Mesenchymal stem cell (in vitro differentiated cells and primary cell): ENCODE measurements at regions not wholly inside any gene's neighbourhood (a gene's known extent, or its start where the extent isn't known, plus 50 kb on each side); places are given as distances from the start of the nearest gene placed in this dataset.

ENCODE experiments used
- DNase-seq: peaks from one replicate; pipeline ENCODE4 v3.0.0-alpha.2; 2013
- H2AFZ ChIP-seq: one replicate; pipeline ENCODE4 v1.6.1; 2013; ENCODE audit warnings: low read depth, mild to moderate bottlenecking, control low read depth, inconsistent platforms, low read length, moderate library complexity
- H2AK5ac ChIP-seq: 2 replicates; pipeline ENCODE4 v1.6.1; 2013; ENCODE audit warnings: low read length, moderate library complexity, mild to moderate bottlenecking, inconsistent platforms; ENCODE audit not compliant: severe bottlenecking
- H2BK120ac ChIP-seq: one replicate; pipeline ENCODE4 v1.6.1; 2013; ENCODE audit warnings: low read depth, mild to moderate bottlenecking, inconsistent platforms, low read length, moderate library complexity
- H2BK12ac ChIP-seq, 2 experiments: one replicate each; pipeline ENCODE4 v1.6.1; 2013; ENCODE audit warnings: inconsistent platforms in 2 of 2, low read length in 2 of 2, mild to moderate bottlenecking in 2 of 2, moderate library complexity in 2 of 2, control low read depth in 1 of 2
- H2BK15ac ChIP-seq: one replicate; pipeline ENCODE4 v1.6.1; 2013; ENCODE audit warnings: mild to moderate bottlenecking, low read depth, inconsistent platforms; ENCODE audit not compliant: poor library complexity, severe bottlenecking
- H2BK5ac ChIP-seq: 2 replicates; pipeline ENCODE4 v1.6.1; 2013; ENCODE audit warnings: low read depth, mild to moderate bottlenecking, low read length, control low read depth, inconsistent platforms; ENCODE audit not compliant: poor library complexity, severe bottlenecking
- H3K14ac ChIP-seq, 2 experiments: one replicate each; pipeline ENCODE4 v1.6.1; 2013; ENCODE audit warnings: inconsistent platforms in 2 of 2, low read length in 2 of 2, control low read depth in 1 of 2, mild to moderate bottlenecking in 1 of 2, moderate library complexity in 1 of 2
- H3K18ac ChIP-seq, 2 experiments: one replicate each; pipeline ENCODE4 v1.6.1; 2013; ENCODE audit warnings: inconsistent platforms in 2 of 2, low read length in 2 of 2, control low read depth in 1 of 2, low read depth in 1 of 2, mild to moderate bottlenecking in 1 of 2
- H3K23ac ChIP-seq, 2 experiments: one replicate each; pipeline ENCODE4 v1.6.1; 2013; ENCODE audit warnings: inconsistent platforms in 2 of 2, low read length in 2 of 2, mild to moderate bottlenecking in 2 of 2, moderate library complexity in 2 of 2, control low read depth in 1 of 2
- H3K27ac ChIP-seq: 2 replicates; pipeline ENCODE4 v1.5.1; 2013; ENCODE audit warnings: mild to moderate bottlenecking, moderate library complexity, low read length, control low read depth, inconsistent platforms; ENCODE audit not compliant: poor library complexity, severe bottlenecking
- H3K27me3 ChIP-seq, 2 experiments: 2 replicates each; pipeline versions ENCODE4 v1.6.1 to v1.7.0; 2013; ENCODE audit warnings: low read length in 2 of 2, mild to moderate bottlenecking in 2 of 2, moderate library complexity in 2 of 2, control low read depth in 1 of 2, inconsistent platforms in 1 of 2; ENCODE audit not compliant: control insufficient read depth in 1 of 2, insufficient read depth in 1 of 2
- H3K36me3 ChIP-seq, 2 experiments: 2 replicates each; pipeline versions ENCODE4 v1.6.1 to v1.7.0; 2013; ENCODE audit warnings: low read length in 2 of 2, control low read depth in 1 of 2, inconsistent platforms in 1 of 2, low read depth in 1 of 2, mild to moderate bottlenecking in 1 of 2; ENCODE audit not compliant: insufficient read depth in 2 of 2, control insufficient read depth in 1 of 2
- H3K4ac ChIP-seq, 2 experiments: one replicate each; pipeline ENCODE4 v1.6.1; 2013; ENCODE audit warnings: inconsistent platforms in 2 of 2, low read length in 2 of 2, mild to moderate bottlenecking in 2 of 2, moderate library complexity in 2 of 2, control low read depth in 1 of 2, low read depth in 1 of 2
- H3K4me1 ChIP-seq: 2 replicates; pipeline ENCODE4 v1.6.1; 2013; ENCODE audit warnings: low read depth, low read length, control low read depth; ENCODE audit not compliant: control insufficient read depth, insufficient read depth
- H3K4me2 ChIP-seq: 2 replicates; pipeline ENCODE4 v1.6.1; 2013; ENCODE audit warnings: low read length, mild to moderate bottlenecking, inconsistent platforms; ENCODE audit not compliant: poor library complexity, severe bottlenecking
- H3K4me3 ChIP-seq, 2 experiments: 2 replicates each; pipeline versions ENCODE4 v1.5.1 to v1.7.0; 2013; ENCODE audit warnings: low read length in 2 of 2, mild to moderate bottlenecking in 2 of 2, control low read depth in 1 of 2, low read depth in 1 of 2; ENCODE audit not compliant: insufficient read depth in 1 of 2
- H3K79me1 ChIP-seq: replicated peaks from 2 replicates; pipeline ENCODE4 v1.6.1; 2013; ENCODE audit warnings: mild to moderate bottlenecking, control low read depth, low read length, inconsistent platforms; ENCODE audit not compliant: poor library complexity, severe bottlenecking
- H3K9ac ChIP-seq: 2 replicates; pipeline ENCODE4 v1.7.0; 2013; ENCODE audit warnings: mild to moderate bottlenecking, low read length, moderate library complexity
- H3K9me3 ChIP-seq: 2 replicates; pipeline ENCODE4 v1.7.0; 2013; ENCODE audit warnings: mild to moderate bottlenecking, low read length; ENCODE audit not compliant: control insufficient read depth
- H4K8ac ChIP-seq: one replicate; pipeline ENCODE4 v1.6.1; 2013; ENCODE audit warnings: inconsistent platforms, mild to moderate bottlenecking, low read length, moderate library complexity
- H4K91ac ChIP-seq: one replicate; pipeline ENCODE4 v1.6.1; 2013; ENCODE audit warnings: mild to moderate bottlenecking, low read length, inconsistent platforms
- WGBS: methylation state at CpG from one replicate; pipeline ENCODE4 v1.1.7; 2013; ENCODE audit warnings: mixed read lengths; 5-methylcytosine and 5-hydroxymethylcytosine counted together

DNA sequence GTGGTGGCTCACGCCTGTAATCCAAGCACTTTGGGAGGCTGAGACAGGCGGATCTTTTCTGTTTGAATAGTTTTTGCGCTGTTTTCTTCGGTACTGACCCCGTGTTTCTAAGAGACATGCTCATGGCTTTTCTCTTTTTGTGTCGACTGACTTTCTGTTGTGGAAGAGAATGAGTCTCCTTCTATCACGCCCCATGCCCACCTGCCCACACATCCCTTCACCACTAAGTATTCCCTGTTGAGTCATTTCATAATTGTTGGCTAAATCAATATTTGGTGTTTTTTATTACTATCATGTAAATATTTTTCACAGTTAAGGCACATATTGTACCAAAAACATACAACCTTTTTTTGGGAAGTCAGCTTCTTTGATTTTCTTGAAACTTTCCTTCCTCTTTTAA is 198.8 kb upstream of the TWIST2 start:
- Histone ChIP-seq H3K4me2 (no peak overlapping the region), H3K27ac (no peak overlapping the region), H4K8ac (no peak overlapping the region), H2BK12ac (no peak overlapping the region), H3K27me3 (no peaks in the 10 kb centered on the region), H3K23ac (no peak overlapping the region), H3K9ac (no peak overlapping the region), H2BK15ac (no peak overlapping the region), H2AFZ (no peak overlapping the region), H3K4me3 (no peak overlapping the region), H3K9me3 (no peaks in the 10 kb centered on the region), H3K36me3 (no peaks in the 10 kb centered on the region), H2BK120ac (no peak overlapping the region), H3K4me1 (peaks cover 4% of the 10 kb centered on the region), H4K91ac (no peak overlapping the region), H2BK5ac (no peak overlapping the region), H3K4ac (no peak overlapping the region), H3K18ac (no peak overlapping the region), H3K14ac (no peak overlapping the region), H3K79me1 (no peaks in the 10 kb centered on the region), H2AK5ac (no peak overlapping the region)
- 88% methylated on average over 6 of the region's 7 CpGs for WGBS
- no peak for DNase-seq

DNA sequence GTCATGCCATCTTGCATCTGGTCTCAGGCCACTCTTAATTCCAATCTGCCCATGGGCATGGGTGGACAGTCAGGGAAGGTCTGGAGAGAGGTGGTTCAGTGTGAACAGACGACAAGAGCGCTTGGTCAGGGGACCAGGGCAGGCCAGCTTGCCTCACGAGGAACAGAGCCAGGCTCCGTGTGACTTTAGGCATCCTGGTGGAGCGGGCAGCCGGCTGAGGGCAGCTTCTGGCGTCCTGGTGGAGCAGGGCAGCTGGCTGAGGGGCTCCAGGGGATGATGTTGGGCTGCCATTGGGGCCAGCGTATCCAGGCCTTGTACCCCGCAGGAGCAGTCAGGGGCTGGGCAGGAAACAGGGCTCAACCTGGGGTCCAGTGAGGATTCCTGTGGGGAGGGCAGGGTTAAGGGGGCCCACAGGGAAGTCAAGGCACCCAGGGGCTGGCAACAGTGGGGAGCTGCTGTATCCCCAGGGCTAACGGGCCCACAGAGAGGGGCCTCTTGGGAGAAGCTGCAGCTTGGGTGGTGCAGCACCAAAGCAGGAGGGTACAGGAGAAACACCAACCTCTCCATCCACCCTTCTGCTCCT is 197.9 kb upstream of the TWIST2 start:
- Histone ChIP-seq H3K27me3 (no peaks in the 10 kb centered on the region), H3K79me1 (no peaks in the 10 kb centered on the region), H3K23ac (no peak overlapping the region), H3K14ac (peak overlapping the region in 1 of 2 experiments; percentile 23), H4K8ac (no peak overlapping the region), H3K36me3 (no peaks in the 10 kb centered on the region), H3K27ac (no peak overlapping the region), H2BK15ac (no peak overlapping the region), H3K9ac (no peak overlapping the region), H4K91ac (no peak overlapping the region), H2BK12ac (no peak overlapping the region), H3K4me3 (no peak overlapping the region), H3K4me1 (peaks cover 2% of the 10 kb centered on the region), H3K9me3 (no peaks in the 10 kb centered on the region), H3K4me2 (no peak overlapping the region), H2BK5ac (no peak overlapping the region), H2AFZ (no peak overlapping the region), H2BK120ac (no peak overlapping the region), H3K18ac (no peak overlapping the region), H3K4ac (no peak overlapping the region), H2AK5ac (no peak overlapping the region)
- WGBS = 81% methylated on average over 9 of the region's 10 CpGs
- no peak for DNase-seq

DNA sequence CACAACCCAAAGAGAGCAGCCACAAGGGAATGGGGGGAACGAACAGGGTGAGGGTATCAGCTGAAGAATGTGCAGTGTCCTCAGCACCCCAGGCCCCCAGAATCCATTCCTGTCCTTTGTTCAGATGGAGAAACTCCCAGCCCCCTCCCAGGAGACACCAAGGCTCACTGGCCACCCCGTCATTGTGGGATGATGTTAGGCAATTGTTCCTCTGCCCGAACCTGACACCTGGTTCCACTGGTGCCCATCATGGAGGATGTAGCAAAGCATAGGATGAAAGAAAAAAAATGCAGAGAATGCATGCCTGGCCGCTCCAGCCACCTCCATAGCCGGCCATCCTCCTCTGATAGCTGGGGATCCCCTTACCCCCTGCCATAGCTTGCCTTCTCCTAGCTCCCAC is 197.3 kb upstream of the TWIST2 start:
- H3K23ac ChIP-seq = no peak overlapping the region
- no peak overlapping the region for H3K18ac ChIP-seq
- 85% methylated on average over 5 of the region's 5 CpGs for WGBS
- no peaks in the 10 kb centered on the region for H3K36me3 ChIP-seq
- no peak overlapping the region for H4K91ac ChIP-seq
- H2BK15ac ChIP-seq = no peak overlapping the region
- H3K4me3 ChIP-seq = no peak overlapping the region
- no peak overlapping the region for H3K4me2 ChIP-seq
- H3K9me3 ChIP-seq = no peaks in the 10 kb centered on the region
- H3K4me1 ChIP-seq = no peaks in the 10 kb centered on the region
- H2BK12ac ChIP-seq = no peak overlapping the region
- H3K27ac ChIP-seq = no peak overlapping the region
- H3K4ac ChIP-seq = no peak overlapping the region
- no peak overlapping the region for H2BK120ac ChIP-seq
- H2AK5ac ChIP-seq = no peak overlapping the region
- H3K14ac ChIP-seq = no peak overlapping the region
- no peak overlapping the region for H3K9ac ChIP-seq
- H3K27me3 ChIP-seq = no peaks in the 10 kb centered on the region
- H3K79me1 ChIP-seq = no peaks in the 10 kb centered on the region
- H2AFZ ChIP-seq = no peak overlapping the region
- no peak overlapping the region for H2BK5ac ChIP-seq
- DNase-seq = no peak
- H4K8ac ChIP-seq = no peak overlapping the region

GRCh38 chr2:238651306-238652052 is 196.4 kb upstream of the TWIST2 start:
- Histone ChIP-seq H3K23ac (no peak overlapping the region), H2BK5ac (no peak overlapping the region), H3K79me1 (no peaks in the 10 kb centered on the region), H3K27me3 (no peaks in the 10 kb centered on the region), H3K9me3 (no peaks in the 10 kb centered on the region), H4K8ac (no peak overlapping the region), H2BK15ac (no peak overlapping the region), H3K4me3 (no peak overlapping the region), H2AK5ac (no peak overlapping the region), H3K36me3 (no peaks in the 10 kb centered on the region), H4K91ac (no peak overlapping the region), H2BK120ac (no peak overlapping the region), H3K9ac (no peak overlapping the region), H3K4me1 (no peaks in the 10 kb centered on the region), H3K14ac (no peak overlapping the region), H3K27ac (no peak overlapping the region), H3K18ac (no peak overlapping the region), H3K4ac (no peak overlapping the region), H2AFZ (no peak overlapping the region), H2BK12ac (no peak overlapping the region), H3K4me2 (no peak overlapping the region)
- no peak for DNase-seq
- WGBS = 73% methylated on average over 5 of the region's 5 CpGs
